H1 (cell line): ENCODE measurements at regions not wholly inside any gene's neighbourhood (a gene's known extent, or its start where the extent isn't known, plus 50 kb on each side); places are given as distances from the start of the nearest gene placed in this dataset.

Source experiments
- CHD1 ChIP-seq: IDR thresholded peaks from 2 replicates; pipeline ENCODE4 v1.6.1; 2012; ENCODE audit warnings: low read depth, low read length, improper control_type of control experiment
- EGR1 ChIP-seq: IDR thresholded peaks from 2 replicates; pipeline ENCODE4 v1.6.1; 2011; ENCODE audit warnings: low read depth, low read length, borderline replicate concordance
- EZH2 ChIP-seq: fragments of 200-600 bp; sonication (generic); IDR thresholded peaks from 2 replicates; pipeline ENCODE4 v1.7.1; 2012; ENCODE audit warnings: low read depth, mild to moderate bottlenecking, moderate library complexity, low read length, inconsistent platforms; ENCODE audit not compliant: severe bottlenecking
- HDAC2 ChIP-seq, 2 experiments: fragments of 300-600 bp in 1 of 2; sonication (generic) in 1 of 2; IDR thresholded peaks; 2 replicates each; pipeline ENCODE4 v1.6.1; 2011 to 2012; ENCODE audit warnings: low read depth in 2 of 2, low read length in 2 of 2, mild to moderate bottlenecking in 2 of 2, moderate library complexity in 2 of 2, borderline replicate concordance in 1 of 2, inconsistent platforms in 1 of 2
- NRF1 ChIP-seq: IDR thresholded peaks from 2 replicates; pipeline ENCODE4 v1.6.1; 2011; ENCODE audit warnings: mild to moderate bottlenecking, low read depth, low read length, improper control_type of control experiment
- POLR2A ChIP-seq, 2 experiments: IDR thresholded peaks; 1 replicate in 1 of 2; 2 replicates in 1 of 2; pipeline ENCODE4 v1.6.1; 2011; ENCODE audit warnings: low read depth in 2 of 2, low read length in 2 of 2, mild to moderate bottlenecking in 2 of 2; ENCODE audit errors: control extremely low read depth in 1 of 2
- SIRT6 ChIP-seq: IDR thresholded peaks from one replicate; pipeline ENCODE4 v1.7.1; 2012; ENCODE audit warnings: low read length, inconsistent platforms
- SP2 ChIP-seq: IDR thresholded peaks from 2 replicates; pipeline ENCODE4 v1.6.1; 2012; ENCODE audit warnings: mild to moderate bottlenecking, low read length, inconsistent platforms
- SP4 ChIP-seq: IDR thresholded peaks from 2 replicates; pipeline ENCODE4 v1.6.1; 2012; ENCODE audit warnings: low read length, inconsistent platforms
- ZNF274 ChIP-seq: IDR thresholded peaks from 2 replicates; pipeline ENCODE4 v1.7.0; 2012; ENCODE audit warnings: low read length, borderline replicate concordance; ENCODE audit errors: extremely low read depth
- TF ChIP-seq, protein P1 (sequence below): fragments of 300-600 bp; sonication (generic); IDR thresholded peaks from 2 replicates; pipeline ENCODE4 v1.7.1; 2012; ENCODE audit warnings: low read length, moderate library complexity, mild to moderate bottlenecking, inconsistent platforms; ENCODE audit not compliant: insufficient replicate concordance
- TF ChIP-seq, protein P2 (sequence below): IDR thresholded peaks from 2 replicates; pipeline ENCODE4 v1.6.1; 2011; ENCODE audit warnings: low read length, improper control_type of control experiment

DNA sequence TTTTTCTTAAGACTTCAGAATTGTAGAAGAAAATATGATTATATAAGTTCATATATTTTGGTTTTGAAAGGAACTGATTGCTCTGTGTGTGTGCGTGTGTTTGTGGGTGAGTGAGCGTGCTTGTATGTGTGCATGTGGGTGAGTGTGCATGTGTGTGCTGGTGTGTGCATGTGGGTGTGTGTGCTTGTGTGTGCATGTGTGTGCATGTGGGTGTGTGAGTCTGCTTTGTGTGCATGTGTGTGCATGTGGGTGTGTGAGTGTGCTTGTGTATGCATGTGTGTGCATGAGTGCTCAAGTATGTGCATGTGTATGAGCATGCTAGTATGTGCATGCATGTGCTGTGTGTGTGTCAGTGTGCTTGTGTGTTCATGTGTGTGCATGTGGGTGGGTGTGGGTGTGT, 238.5 kb downstream of the CDC5L start (continued):
- TF ChIP-seq, protein P1, sequence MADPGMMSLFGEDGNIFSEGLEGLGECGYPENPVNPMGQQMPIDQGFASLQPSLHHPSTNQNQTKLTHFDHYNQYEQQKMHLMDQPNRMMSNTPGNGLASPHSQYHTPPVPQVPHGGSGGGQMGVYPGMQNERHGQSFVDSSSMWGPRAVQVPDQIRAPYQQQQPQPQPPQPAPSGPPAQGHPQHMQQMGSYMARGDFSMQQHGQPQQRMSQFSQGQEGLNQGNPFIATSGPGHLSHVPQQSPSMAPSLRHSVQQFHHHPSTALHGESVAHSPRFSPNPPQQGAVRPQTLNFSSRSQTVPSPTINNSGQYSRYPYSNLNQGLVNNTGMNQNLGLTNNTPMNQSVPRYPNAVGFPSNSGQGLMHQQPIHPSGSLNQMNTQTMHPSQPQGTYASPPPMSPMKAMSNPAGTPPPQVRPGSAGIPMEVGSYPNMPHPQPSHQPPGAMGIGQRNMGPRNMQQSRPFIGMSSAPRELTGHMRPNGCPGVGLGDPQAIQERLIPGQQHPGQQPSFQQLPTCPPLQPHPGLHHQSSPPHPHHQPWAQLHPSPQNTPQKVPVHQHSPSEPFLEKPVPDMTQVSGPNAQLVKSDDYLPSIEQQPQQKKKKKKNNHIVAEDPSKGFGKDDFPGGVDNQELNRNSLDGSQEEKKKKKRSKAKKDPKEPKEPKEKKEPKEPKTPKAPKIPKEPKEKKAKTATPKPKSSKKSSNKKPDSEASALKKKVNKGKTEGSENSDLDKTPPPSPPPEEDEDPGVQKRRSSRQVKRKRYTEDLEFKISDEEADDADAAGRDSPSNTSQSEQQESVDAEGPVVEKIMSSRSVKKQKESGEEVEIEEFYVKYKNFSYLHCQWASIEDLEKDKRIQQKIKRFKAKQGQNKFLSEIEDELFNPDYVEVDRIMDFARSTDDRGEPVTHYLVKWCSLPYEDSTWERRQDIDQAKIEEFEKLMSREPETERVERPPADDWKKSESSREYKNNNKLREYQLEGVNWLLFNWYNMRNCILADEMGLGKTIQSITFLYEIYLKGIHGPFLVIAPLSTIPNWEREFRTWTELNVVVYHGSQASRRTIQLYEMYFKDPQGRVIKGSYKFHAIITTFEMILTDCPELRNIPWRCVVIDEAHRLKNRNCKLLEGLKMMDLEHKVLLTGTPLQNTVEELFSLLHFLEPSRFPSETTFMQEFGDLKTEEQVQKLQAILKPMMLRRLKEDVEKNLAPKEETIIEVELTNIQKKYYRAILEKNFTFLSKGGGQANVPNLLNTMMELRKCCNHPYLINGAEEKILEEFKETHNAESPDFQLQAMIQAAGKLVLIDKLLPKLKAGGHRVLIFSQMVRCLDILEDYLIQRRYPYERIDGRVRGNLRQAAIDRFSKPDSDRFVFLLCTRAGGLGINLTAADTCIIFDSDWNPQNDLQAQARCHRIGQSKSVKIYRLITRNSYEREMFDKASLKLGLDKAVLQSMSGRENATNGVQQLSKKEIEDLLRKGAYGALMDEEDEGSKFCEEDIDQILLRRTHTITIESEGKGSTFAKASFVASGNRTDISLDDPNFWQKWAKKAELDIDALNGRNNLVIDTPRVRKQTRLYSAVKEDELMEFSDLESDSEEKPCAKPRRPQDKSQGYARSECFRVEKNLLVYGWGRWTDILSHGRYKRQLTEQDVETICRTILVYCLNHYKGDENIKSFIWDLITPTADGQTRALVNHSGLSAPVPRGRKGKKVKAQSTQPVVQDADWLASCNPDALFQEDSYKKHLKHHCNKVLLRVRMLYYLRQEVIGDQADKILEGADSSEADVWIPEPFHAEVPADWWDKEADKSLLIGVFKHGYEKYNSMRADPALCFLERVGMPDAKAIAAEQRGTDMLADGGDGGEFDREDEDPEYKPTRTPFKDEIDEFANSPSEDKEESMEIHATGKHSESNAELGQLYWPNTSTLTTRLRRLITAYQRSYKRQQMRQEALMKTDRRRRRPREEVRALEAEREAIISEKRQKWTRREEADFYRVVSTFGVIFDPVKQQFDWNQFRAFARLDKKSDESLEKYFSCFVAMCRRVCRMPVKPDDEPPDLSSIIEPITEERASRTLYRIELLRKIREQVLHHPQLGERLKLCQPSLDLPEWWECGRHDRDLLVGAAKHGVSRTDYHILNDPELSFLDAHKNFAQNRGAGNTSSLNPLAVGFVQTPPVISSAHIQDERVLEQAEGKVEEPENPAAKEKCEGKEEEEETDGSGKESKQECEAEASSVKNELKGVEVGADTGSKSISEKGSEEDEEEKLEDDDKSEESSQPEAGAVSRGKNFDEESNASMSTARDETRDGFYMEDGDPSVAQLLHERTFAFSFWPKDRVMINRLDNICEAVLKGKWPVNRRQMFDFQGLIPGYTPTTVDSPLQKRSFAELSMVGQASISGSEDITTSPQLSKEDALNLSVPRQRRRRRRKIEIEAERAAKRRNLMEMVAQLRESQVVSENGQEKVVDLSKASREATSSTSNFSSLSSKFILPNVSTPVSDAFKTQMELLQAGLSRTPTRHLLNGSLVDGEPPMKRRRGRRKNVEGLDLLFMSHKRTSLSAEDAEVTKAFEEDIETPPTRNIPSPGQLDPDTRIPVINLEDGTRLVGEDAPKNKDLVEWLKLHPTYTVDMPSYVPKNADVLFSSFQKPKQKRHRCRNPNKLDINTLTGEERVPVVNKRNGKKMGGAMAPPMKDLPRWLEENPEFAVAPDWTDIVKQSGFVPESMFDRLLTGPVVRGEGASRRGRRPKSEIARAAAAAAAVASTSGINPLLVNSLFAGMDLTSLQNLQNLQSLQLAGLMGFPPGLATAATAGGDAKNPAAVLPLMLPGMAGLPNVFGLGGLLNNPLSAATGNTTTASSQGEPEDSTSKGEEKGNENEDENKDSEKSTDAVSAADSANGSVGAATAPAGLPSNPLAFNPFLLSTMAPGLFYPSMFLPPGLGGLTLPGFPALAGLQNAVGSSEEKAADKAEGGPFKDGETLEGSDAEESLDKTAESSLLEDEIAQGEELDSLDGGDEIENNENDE, result no peak
- TF ChIP-seq HDAC2 (IDR thresholded peaks at IDR 0.05; ENCODE audit: borderline replicate concordance in 1 of 2, low read depth in 2 of 2, low read length in 2 of 2), result no peak
- TF ChIP-seq SP4, result no peak
- TF ChIP-seq, protein P2, sequence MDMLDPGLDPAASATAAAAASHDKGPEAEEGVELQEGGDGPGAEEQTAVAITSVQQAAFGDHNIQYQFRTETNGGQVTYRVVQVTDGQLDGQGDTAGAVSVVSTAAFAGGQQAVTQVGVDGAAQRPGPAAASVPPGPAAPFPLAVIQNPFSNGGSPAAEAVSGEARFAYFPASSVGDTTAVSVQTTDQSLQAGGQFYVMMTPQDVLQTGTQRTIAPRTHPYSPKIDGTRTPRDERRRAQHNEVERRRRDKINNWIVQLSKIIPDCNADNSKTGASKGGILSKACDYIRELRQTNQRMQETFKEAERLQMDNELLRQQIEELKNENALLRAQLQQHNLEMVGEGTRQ, result no peak
- no peak for TF ChIP-seq NRF1
- no peak for TF ChIP-seq EGR1
- TF ChIP-seq SP2, result no peak
- TF ChIP-seq CHD1, result no peak
- no peak for TF ChIP-seq ZNF274
- TF ChIP-seq POLR2A (IDR thresholded peaks at IDR 0.05; ENCODE audit: control extremely low read depth in 1 of 2, low read depth in 2 of 2, low read length in 2 of 2), result no peak
- no peak for TF ChIP-seq SIRT6
- no peak for TF ChIP-seq EZH2
